HCT116 (cell line): ENCODE measurements at regions not wholly inside any gene's neighbourhood (a gene's known extent, or its start where the extent isn't known, plus 50 kb on each side); places are given as distances from the start of the nearest gene placed in this dataset.

ENCODE experiments used
- ATAC-seq: fragments of 200-7000 bp; cut with Tn5 transposase; 2 replicates; pipeline ENCODE4 v1.9.1; 2020; ENCODE audit warnings: mild to moderate bottlenecking, moderate library complexity
- BruUV-seq: library from RNA; stranded (reverse); fragments of 400-500 nt; replicated peaks from 2 replicates; lab custom pipeline; 2021; lab: Mats Ljungman, UMichigan
- CTCF ChIA-PET: fragments of 300-600 bp; sonication (Branson Sonifier 250); formaldehyde crosslinking; loops from one replicate; lab custom pipeline; 2021; ENCODE audit warnings: antibody characterized with exemption; lab: Charles Lee
- POLR2A ChIA-PET: fragments of 300-600, 350-600 bp; sonication (Branson Sonifier 250); formaldehyde crosslinking; loops from one replicate; lab custom pipeline; 2021; ENCODE audit warnings: antibody characterized with exemption; lab: Charles Lee
- RAD21 ChIA-PET, 2 experiments: fragments of 300-600 bp; sonication (Branson Sonifier 250); formaldehyde crosslinking; loops; one replicate each; lab custom pipeline; 2023; ENCODE audit warnings: low total read pairs in 2 of 2; ENCODE audit not compliant: uncharacterized antibody in 2 of 2, unreplicated experiment in 2 of 2, low non-redundant PET in 1 of 2; lab: Charles Lee
- DNase-seq: peaks from one replicate; pipeline ENCODE4 v3.0.0-alpha.2; 2010; ENCODE audit warnings: low read depth, low spot score
- H2AFZ ChIP-seq: fragments of 200-600 bp; shearing (Covaris generic), sonication (generic); 2 replicates; pipeline ENCODE4 v1.6.1; 2017; ENCODE audit warnings: low read depth, mixed run types, mixed read lengths, antibody characterized with exemption, low read length; ENCODE audit not compliant: poor library complexity, severe bottlenecking
- H3K27ac ChIP-seq: 2 replicates; pipeline ENCODE4 v1.5.1; 2012; ENCODE audit warnings: low read depth, low read length
- H3K27me3 ChIP-seq: fragments of 200-600 bp; sonication (generic); 2 replicates; pipeline ENCODE4 v1.6.1; 2016; ENCODE audit warnings: mixed run types, low read length, mixed read lengths; ENCODE audit not compliant: insufficient read depth
- H3K36me3 ChIP-seq, 2 experiments: fragments of 200-500 bp in 1 of 2; fragments of 200-600 bp in 1 of 2; sonication (Bioruptor generic) in 1 of 2; sonication (generic) in 1 of 2; 2 replicates each; pipeline versions ENCODE4 v1.5.1 to v1.6.1; 2014 to 2016; ENCODE audit warnings: low read length in 2 of 2, inconsistent platforms in 1 of 2, mixed read lengths in 1 of 2, mixed run types in 1 of 2; ENCODE audit not compliant: insufficient read depth in 2 of 2, control insufficient read depth in 1 of 2
- H3K4me1 ChIP-seq, 2 experiments: fragments of 200-600 bp in 1 of 2; sonication (generic) in 1 of 2; 2 replicates each; pipeline versions ENCODE4 v1.5.1 to v1.6.1; 2012 to 2017; ENCODE audit warnings: low read length in 2 of 2, inconsistent platforms in 1 of 2, mild to moderate bottlenecking in 1 of 2, mixed read lengths in 1 of 2, mixed run types in 1 of 2, moderate library complexity in 1 of 2; ENCODE audit not compliant: insufficient read depth in 2 of 2, control insufficient read depth in 1 of 2
- H3K4me2 ChIP-seq: fragments of 200-600 bp; sonication (generic); 2 replicates; pipeline ENCODE4 v1.6.1; 2017; ENCODE audit warnings: mixed run types, low read length, mixed read lengths
- H3K4me3 ChIP-seq, 2 experiments: fragments of 200-600 bp in 1 of 2; sonication (generic) in 1 of 2; replicated peaks in 1 of 2; 2 replicates each; pipeline ENCODE4 v1.5.1; 2011 to 2016; ENCODE audit warnings: low read length in 2 of 2, control low read depth in 1 of 2, low read depth in 1 of 2, mild to moderate bottlenecking in 1 of 2, mixed read lengths in 1 of 2, mixed run types in 1 of 2
- H3K79me2 ChIP-seq: fragments of 200-600 bp; sonication (generic); 2 replicates; pipeline ENCODE4 v1.6.1; 2017; ENCODE audit warnings: mild to moderate bottlenecking, mixed run types, low read length, moderate library complexity, mixed read lengths; ENCODE audit not compliant: insufficient read depth
- H3K9ac ChIP-seq: fragments of 200-600 bp; sonication (generic); 2 replicates; pipeline ENCODE4 v1.6.1; 2016; ENCODE audit warnings: low read length, mixed read lengths
- H3K9me2 ChIP-seq: fragments of 200-600 bp; sonication (generic), shearing (Covaris generic); 2 replicates; pipeline ENCODE4 v1.6.1; 2017; ENCODE audit warnings: mixed run types, mild to moderate bottlenecking, moderate library complexity; ENCODE audit not compliant: insufficient read depth
- H3K9me3 ChIP-seq, 2 experiments: fragments of 200-500 bp in 1 of 2; fragments of 200-600 bp in 1 of 2; sonication (Bioruptor generic) in 1 of 2; sonication (generic) in 1 of 2; 2 replicates each; pipeline ENCODE4 v1.6.1; 2014 to 2017; ENCODE audit warnings: low read length in 2 of 2, mixed read lengths in 2 of 2, inconsistent platforms in 1 of 2, low read depth in 1 of 2, mild to moderate bottlenecking in 1 of 2, mixed run types in 1 of 2, moderate library complexity in 1 of 2; ENCODE audit not compliant: control insufficient read depth in 1 of 2, insufficient read depth in 1 of 2
- H4K20me1 ChIP-seq: fragments of 200-600 bp; sonication (generic), shearing (Covaris generic); 2 replicates; pipeline ENCODE4 v1.6.1; 2017; ENCODE audit warnings: mixed run types, mild to moderate bottlenecking, moderate library complexity; ENCODE audit not compliant: insufficient read depth
- CEBPB ChIP-seq: IDR thresholded peaks from 2 replicates; pipeline ENCODE4 v1.6.1; 2012; ENCODE audit warnings: low read depth
- EGR1 ChIP-seq: IDR thresholded peaks from 2 replicates; pipeline ENCODE4 v1.6.1; 2012; ENCODE audit warnings: low read depth
- EZH2 ChIP-seq: fragments of 200-600 bp; sonication (generic); IDR thresholded peaks from 2 replicates; pipeline ENCODE4 v1.6.1; 2017; ENCODE audit warnings: antibody characterized with exemption, mixed run types
- FOSL1 ChIP-seq: IDR thresholded peaks from 2 replicates; pipeline ENCODE4 v1.6.1; 2012; ENCODE audit warnings: low read depth
- JUND ChIP-seq: IDR thresholded peaks from 2 replicates; pipeline ENCODE4 v1.6.1; 2012
- POLR2A ChIP-seq: IDR thresholded peaks from 2 replicates; pipeline ENCODE4 v1.7.0; 2011; ENCODE audit warnings: borderline replicate concordance; ENCODE audit not compliant: insufficient read depth, insufficient read length; ENCODE audit errors: extremely low read depth
- POLR2AphosphoS5 ChIP-seq: IDR thresholded peaks from 2 replicates; pipeline ENCODE4 v1.6.1; 2011; ENCODE audit warnings: mild to moderate bottlenecking, low read depth, low read length, moderate library complexity
- SRF ChIP-seq: IDR thresholded peaks from 2 replicates; pipeline ENCODE4 v1.6.1; 2012; ENCODE audit warnings: low read depth
- YY1 ChIP-seq: IDR thresholded peaks from 2 replicates; pipeline ENCODE4 v1.6.1; 2011; ENCODE audit warnings: low read length, low read depth, moderate library complexity, mild to moderate bottlenecking; ENCODE audit not compliant: insufficient replicate concordance; ENCODE audit errors: extremely low read depth
- ZNF274 ChIP-seq: fragments of 200-500 bp; sonication (Bioruptor generic); IDR thresholded peaks from 2 replicates; pipeline ENCODE4 v1.6.1; 2014; ENCODE audit warnings: mild to moderate bottlenecking, low read depth, low read length, inconsistent platforms
- intact Hi-C: fragments of 100-400 bp; cut with micrococcal nuclease; formaldehyde crosslinking; loops from 2 replicates; pipeline ENCODE4 v1.10.0; 2022
- TF ChIP-seq, protein P1 (sequence below): IDR thresholded peaks from 2 replicates; pipeline ENCODE4 v1.6.1; 2011; ENCODE audit warnings: mild to moderate bottlenecking, low read length, moderate library complexity; ENCODE audit not compliant: insufficient replicate concordance; ENCODE audit errors: extremely low read depth
- TF ChIP-seq, protein P2 (sequence below): IDR thresholded peaks from 2 replicates; pipeline ENCODE4 v1.6.1; 2012; ENCODE audit warnings: low read depth

DNA sequence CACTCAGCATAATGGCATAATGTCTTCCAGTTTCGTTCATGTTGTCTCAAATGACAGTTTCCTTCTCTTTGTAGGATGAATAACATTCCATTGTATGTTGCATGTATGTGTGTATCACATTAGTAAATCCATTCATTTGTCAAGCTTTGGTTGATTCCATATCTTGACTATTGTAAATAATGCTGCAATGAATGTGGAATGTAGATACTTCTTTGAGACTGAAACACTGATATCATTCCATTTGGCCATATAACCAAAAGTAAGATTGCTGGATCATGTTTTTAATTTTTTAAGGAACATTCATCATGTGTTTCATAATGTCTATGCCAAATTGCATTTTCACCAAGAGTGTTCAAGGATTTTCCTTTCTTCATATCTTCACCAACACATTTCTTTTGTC is 1711.4 kb upstream of the PIK3C3 start (continued):
- TF ChIP-seq, protein P1, sequence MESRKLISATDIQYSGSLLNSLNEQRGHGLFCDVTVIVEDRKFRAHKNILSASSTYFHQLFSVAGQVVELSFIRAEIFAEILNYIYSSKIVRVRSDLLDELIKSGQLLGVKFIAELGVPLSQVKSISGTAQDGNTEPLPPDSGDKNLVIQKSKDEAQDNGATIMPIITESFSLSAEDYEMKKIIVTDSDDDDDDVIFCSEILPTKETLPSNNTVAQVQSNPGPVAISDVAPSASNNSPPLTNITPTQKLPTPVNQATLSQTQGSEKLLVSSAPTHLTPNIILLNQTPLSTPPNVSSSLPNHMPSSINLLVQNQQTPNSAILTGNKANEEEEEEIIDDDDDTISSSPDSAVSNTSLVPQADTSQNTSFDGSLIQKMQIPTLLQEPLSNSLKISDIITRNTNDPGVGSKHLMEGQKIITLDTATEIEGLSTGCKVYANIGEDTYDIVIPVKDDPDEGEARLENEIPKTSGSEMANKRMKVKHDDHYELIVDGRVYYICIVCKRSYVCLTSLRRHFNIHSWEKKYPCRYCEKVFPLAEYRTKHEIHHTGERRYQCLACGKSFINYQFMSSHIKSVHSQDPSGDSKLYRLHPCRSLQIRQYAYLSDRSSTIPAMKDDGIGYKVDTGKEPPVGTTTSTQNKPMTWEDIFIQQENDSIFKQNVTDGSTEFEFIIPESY, result no peak
- no peak for TF ChIP-seq EZH2

DNA sequence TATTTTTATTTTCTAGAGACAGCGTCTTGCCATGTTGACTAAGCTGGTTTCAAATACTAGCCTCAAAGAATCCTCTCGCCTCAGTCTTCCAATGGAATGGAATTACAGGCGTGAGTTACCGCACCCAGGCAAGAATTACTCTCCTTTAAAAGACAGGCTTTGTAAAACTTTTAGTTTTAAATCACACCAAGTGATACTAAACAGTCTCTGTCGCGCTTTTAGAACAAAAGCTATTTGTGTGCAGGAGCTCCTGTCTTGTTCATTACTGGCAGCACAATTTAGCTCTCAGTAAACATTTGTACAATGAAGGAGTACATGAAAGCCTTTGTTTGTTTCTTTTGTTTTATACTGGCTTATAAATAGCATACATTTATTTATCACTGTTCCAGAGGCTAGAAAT is 1719.2 kb upstream of the PIK3C3 start:
- intact Hi-C loops, result no loop called here
- H3K27me3 ChIP-seq, result no peaks in the 10 kb centered on the region
- H3K9ac ChIP-seq, result no peak overlapping the region
- no peak overlapping the region for H2AFZ ChIP-seq
- RAD21 ChIA-PET, result no interaction called here
- ATAC-seq, result no peak
- H3K9me3 ChIP-seq, result no peaks in the 10 kb centered on the region
- no peak overlapping the region for H3K27ac ChIP-seq
- no peak for DNase-seq
- no peaks in the 10 kb centered on the region for H3K36me3 ChIP-seq
- TF ChIP-seq FOSL1 (no peak), EGR1 (no peak), ZNF274 (no peak), CEBPB (no peak), POLR2AphosphoS5 (no peak), YY1 (no peak), SRF (no peak), POLR2A (no peak), JUND (no peak)
- TF ChIP-seq, protein P2, sequence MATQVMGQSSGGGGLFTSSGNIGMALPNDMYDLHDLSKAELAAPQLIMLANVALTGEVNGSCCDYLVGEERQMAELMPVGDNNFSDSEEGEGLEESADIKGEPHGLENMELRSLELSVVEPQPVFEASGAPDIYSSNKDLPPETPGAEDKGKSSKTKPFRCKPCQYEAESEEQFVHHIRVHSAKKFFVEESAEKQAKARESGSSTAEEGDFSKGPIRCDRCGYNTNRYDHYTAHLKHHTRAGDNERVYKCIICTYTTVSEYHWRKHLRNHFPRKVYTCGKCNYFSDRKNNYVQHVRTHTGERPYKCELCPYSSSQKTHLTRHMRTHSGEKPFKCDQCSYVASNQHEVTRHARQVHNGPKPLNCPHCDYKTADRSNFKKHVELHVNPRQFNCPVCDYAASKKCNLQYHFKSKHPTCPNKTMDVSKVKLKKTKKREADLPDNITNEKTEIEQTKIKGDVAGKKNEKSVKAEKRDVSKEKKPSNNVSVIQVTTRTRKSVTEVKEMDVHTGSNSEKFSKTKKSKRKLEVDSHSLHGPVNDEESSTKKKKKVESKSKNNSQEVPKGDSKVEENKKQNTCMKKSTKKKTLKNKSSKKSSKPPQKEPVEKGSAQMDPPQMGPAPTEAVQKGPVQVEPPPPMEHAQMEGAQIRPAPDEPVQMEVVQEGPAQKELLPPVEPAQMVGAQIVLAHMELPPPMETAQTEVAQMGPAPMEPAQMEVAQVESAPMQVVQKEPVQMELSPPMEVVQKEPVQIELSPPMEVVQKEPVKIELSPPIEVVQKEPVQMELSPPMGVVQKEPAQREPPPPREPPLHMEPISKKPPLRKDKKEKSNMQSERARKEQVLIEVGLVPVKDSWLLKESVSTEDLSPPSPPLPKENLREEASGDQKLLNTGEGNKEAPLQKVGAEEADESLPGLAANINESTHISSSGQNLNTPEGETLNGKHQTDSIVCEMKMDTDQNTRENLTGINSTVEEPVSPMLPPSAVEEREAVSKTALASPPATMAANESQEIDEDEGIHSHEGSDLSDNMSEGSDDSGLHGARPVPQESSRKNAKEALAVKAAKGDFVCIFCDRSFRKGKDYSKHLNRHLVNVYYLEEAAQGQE, result no peak
- CTCF ChIA-PET, result no interaction called here
- no peaks in the 10 kb centered on the region for H4K20me1 ChIP-seq
- no peak overlapping the region for H3K4me3 ChIP-seq
- no peaks in the 10 kb centered on the region for H3K4me1 ChIP-seq
- no peaks in the 10 kb centered on the region for H3K79me2 ChIP-seq
- no peak overlapping the region for H3K4me2 ChIP-seq
- no TSS peak for BruUV-seq
- POLR2A ChIA-PET, result no interaction called here
- no peaks in the 10 kb centered on the region for H3K9me2 ChIP-seq
